B cell (primary cell): ENCODE measurements at regions not wholly inside any gene's neighbourhood (a gene's known extent, or its start where the extent isn't known, plus 50 kb on each side); places are given as distances from the start of the nearest gene placed in this dataset.

Source experiments
- ATAC-seq: fragments of 200-7000 bp; cut with Tn5 transposase; one replicate; pipeline ENCODE4 v1.10.0; 2021; ENCODE audit warnings: low read depth, mild to moderate bottlenecking, moderate number of reproducible peaks, moderate library complexity
- CTCF ChIA-PET: fragments of 350-600 bp; sonication (Branson Sonifier 250); formaldehyde crosslinking; loops from one replicate; lab custom pipeline; 2021; ENCODE audit warnings: antibody characterized with exemption, inconsistent platforms; lab: Charles Lee
- POLR2A ChIA-PET: fragments of 350-600 bp; sonication (Branson Sonifier 250); formaldehyde crosslinking; loops from one replicate; lab custom pipeline; 2021; ENCODE audit warnings: antibody characterized with exemption; lab: Charles Lee
- DNase-seq: peaks from one replicate; pipeline ENCODE4 v3.0.0; 2013
- H2AFZ ChIP-seq: 2 replicates; pipeline ENCODE4 v1.6.1; 2012; ENCODE audit warnings: mild to moderate bottlenecking, low read depth, low read length; ENCODE audit not compliant: insufficient read depth, poor library complexity, severe bottlenecking
- H3K27ac ChIP-seq, 2 donors: 1 replicate in 1 of 2; 2 replicates in 1 of 2; pipeline ENCODE4 v1.5.1; 2012 to 2013; ENCODE audit warnings: low read length in 2 of 2, mild to moderate bottlenecking in 2 of 2, moderate library complexity in 1 of 2
- H3K27me3 ChIP-seq, 4 experiments: fragments of 200-600 bp in 1 of 4; sonication (generic) in 1 of 4; replicated peaks in 1 of 4; 1 replicate in 2 of 4; 2 replicates in 2 of 4; pipeline versions ENCODE4 v1.6.1 to v1.7.0; 2013 to 2016; ENCODE audit warnings: low read length in 3 of 4, mild to moderate bottlenecking in 2 of 4, mixed read lengths in 1 of 4, moderate library complexity in 1 of 4; ENCODE audit not compliant: insufficient read depth in 4 of 4, control insufficient read depth in 3 of 4; ENCODE audit errors: control extremely low read depth in 1 of 4
- H3K36me3 ChIP-seq, 2 experiments: replicated peaks in 1 of 2; 1 replicate in 1 of 2; 2 replicates in 1 of 2; pipeline versions ENCODE4 v1.6.1 to v1.7.1; 2013; ENCODE audit warnings: low read length in 1 of 2; ENCODE audit not compliant: insufficient read depth in 2 of 2, control insufficient read depth in 1 of 2; ENCODE audit errors: control extremely low read depth in 1 of 2, extremely low read depth in 1 of 2
- H3K4me1 ChIP-seq, 2 donors: fragments of 200-600 bp in 1 of 2; sonication (generic) in 1 of 2; 1 replicate in 1 of 2; 2 replicates in 1 of 2; pipeline versions ENCODE4 v1.5.1 to v1.6.1; 2013 to 2017; ENCODE audit warnings: low read length in 2 of 2; ENCODE audit not compliant: control insufficient read depth in 2 of 2, insufficient read depth in 2 of 2
- H3K4me2 ChIP-seq: replicated peaks from 2 replicates; pipeline ENCODE3; 2012; ENCODE audit warnings: mild to moderate bottlenecking, low read depth, low read length; ENCODE audit not compliant: poor library complexity, severe bottlenecking
- H3K4me3 ChIP-seq, 5 experiments: fragments of 200-600 bp in 1 of 5; sonication (generic) in 1 of 5; 1 replicate in 3 of 5; 2 replicates in 2 of 5; pipeline versions ENCODE4 v1.5.1 to v1.7.0; 2011 to 2016; ENCODE audit warnings: low read length in 4 of 5, mild to moderate bottlenecking in 4 of 5, low read depth in 2 of 5, control low read depth in 1 of 5, moderate library complexity in 1 of 5; ENCODE audit not compliant: insufficient read depth in 1 of 5; ENCODE audit errors: control extremely low read depth in 1 of 5, extremely low read depth in 1 of 5
- H3K79me2 ChIP-seq: fragments of 200-600 bp; sonication (generic); one replicate; pipeline ENCODE4 v1.6.0; 2016; ENCODE audit warnings: low read length; ENCODE audit not compliant: control insufficient read depth, insufficient read depth
- H3K9ac ChIP-seq: fragments of 200-600 bp; sonication (generic); 2 replicates; pipeline ENCODE4 v1.6.1; 2017; ENCODE audit warnings: mild to moderate bottlenecking, low read length, moderate library complexity
- H3K9me3 ChIP-seq, 3 donors: one replicate each; pipeline versions ENCODE4 v1.6.1 to v1.7.1; 2013; ENCODE audit warnings: low read length in 2 of 3; ENCODE audit not compliant: control insufficient read depth in 2 of 3, insufficient read depth in 1 of 3; ENCODE audit errors: control extremely low read depth in 1 of 3
- H4K20me1 ChIP-seq: 2 replicates; pipeline ENCODE4 v1.6.0; 2012; ENCODE audit warnings: mild to moderate bottlenecking, low read length; ENCODE audit not compliant: insufficient read depth, control insufficient read depth, poor library complexity, severe bottlenecking
- H3K27ac Mint-ChIP-seq: one replicate; pipeline ENCODE4 v1.8.0; 2021; ENCODE audit warnings: mixed read lengths
- H3K27me3 Mint-ChIP-seq: one replicate; pipeline ENCODE4 v1.8.0; 2021; ENCODE audit warnings: mixed read lengths
- H3K4me1 Mint-ChIP-seq: one replicate; pipeline ENCODE4 v1.8.0; 2021; ENCODE audit warnings: mixed read lengths
- H3K4me3 Mint-ChIP-seq: one replicate; pipeline ENCODE4 v1.8.0; 2021; ENCODE audit warnings: mixed read lengths
- H3K9me3 Mint-ChIP-seq: one replicate; pipeline ENCODE4 v1.8.0; 2022; ENCODE audit warnings: mixed read lengths; ENCODE audit not compliant: insufficient read depth
- EZH2 ChIP-seq: IDR thresholded peaks from 2 replicates; pipeline ENCODE4 v1.6.1; 2012; ENCODE audit warnings: borderline replicate concordance, low read depth, mild to moderate bottlenecking, moderate library complexity, low read length; ENCODE audit not compliant: insufficient read depth, poor library complexity, severe bottlenecking
- WGBS: methylation state at CpG from one replicate; pipeline ENCODE4 v1.1.5; 2013; ENCODE audit warnings: missing lambda C conversion rate; ENCODE audit not compliant: insufficient coverage; 5-methylcytosine and 5-hydroxymethylcytosine counted together
- intact Hi-C: fragments of 100-400 bp; cut with micrococcal nuclease; formaldehyde crosslinking; loops from one replicate; pipeline ENCODE4 v1.10.0; 2022
- TF ChIP-seq, protein P1 (sequence below): fragments of 200-600 bp; IDR thresholded peaks from one replicate; pipeline ENCODE4 v1.8.0; 2022; ENCODE audit warnings: antibody characterized with exemption, mild to moderate bottlenecking

DNA sequence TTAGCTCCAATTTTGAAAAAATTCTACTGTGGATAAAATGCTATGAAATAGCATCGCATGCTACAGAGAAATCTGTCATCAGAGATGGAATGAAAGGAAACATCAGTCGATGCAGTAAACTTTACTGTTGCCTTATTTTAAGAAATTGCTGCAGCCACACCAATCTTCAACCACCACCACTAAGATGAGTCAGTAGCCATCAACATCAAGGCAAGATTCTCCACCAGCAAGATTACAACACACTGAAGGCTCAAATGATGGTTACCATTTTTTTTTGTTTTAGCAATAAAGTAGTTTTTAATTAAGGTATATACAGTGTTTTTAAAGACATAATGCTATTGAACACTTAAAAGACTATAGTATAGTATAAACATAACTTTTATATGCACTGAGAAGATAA is 95.6 kb upstream of the JUN start:
- no peak overlapping the region for H3K27ac ChIP-seq
- TF ChIP-seq, protein P1, sequence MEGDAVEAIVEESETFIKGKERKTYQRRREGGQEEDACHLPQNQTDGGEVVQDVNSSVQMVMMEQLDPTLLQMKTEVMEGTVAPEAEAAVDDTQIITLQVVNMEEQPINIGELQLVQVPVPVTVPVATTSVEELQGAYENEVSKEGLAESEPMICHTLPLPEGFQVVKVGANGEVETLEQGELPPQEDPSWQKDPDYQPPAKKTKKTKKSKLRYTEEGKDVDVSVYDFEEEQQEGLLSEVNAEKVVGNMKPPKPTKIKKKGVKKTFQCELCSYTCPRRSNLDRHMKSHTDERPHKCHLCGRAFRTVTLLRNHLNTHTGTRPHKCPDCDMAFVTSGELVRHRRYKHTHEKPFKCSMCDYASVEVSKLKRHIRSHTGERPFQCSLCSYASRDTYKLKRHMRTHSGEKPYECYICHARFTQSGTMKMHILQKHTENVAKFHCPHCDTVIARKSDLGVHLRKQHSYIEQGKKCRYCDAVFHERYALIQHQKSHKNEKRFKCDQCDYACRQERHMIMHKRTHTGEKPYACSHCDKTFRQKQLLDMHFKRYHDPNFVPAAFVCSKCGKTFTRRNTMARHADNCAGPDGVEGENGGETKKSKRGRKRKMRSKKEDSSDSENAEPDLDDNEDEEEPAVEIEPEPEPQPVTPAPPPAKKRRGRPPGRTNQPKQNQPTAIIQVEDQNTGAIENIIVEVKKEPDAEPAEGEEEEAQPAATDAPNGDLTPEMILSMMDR, result no peak
- TF ChIP-seq EZH2, result no peak
- no peaks in the 10 kb centered on the region for H3K36me3 ChIP-seq
- no peak overlapping the region for H3K27ac Mint-ChIP-seq
- H3K27me3 ChIP-seq, result no peaks in the 10 kb centered on the region
- no peak for DNase-seq
- no peak overlapping the region for H2AFZ ChIP-seq
- no peaks in the 10 kb centered on the region for H3K9me3 ChIP-seq
- peaks cover 14% of the 10 kb centered on the region for H3K4me1 Mint-ChIP-seq
- ChIA-PET CTCF (no interaction called here), POLR2A (no interaction called here)
- H4K20me1 ChIP-seq, result no peaks in the 10 kb centered on the region
- H3K27me3 Mint-ChIP-seq, result no peaks in the 10 kb centered on the region
- H3K9ac ChIP-seq, result no peak overlapping the region
- H3K4me3 ChIP-seq, result no peak overlapping the region
- no peak for ATAC-seq
- no CpG with 5 or more reads among the region's 2 CpGs for WGBS
- no peaks in the 10 kb centered on the region for H3K79me2 ChIP-seq
- H3K4me1 ChIP-seq, result peaks cover 15 to 16% of the 10 kb centered on the region in 2 donors
- H3K4me3 Mint-ChIP-seq, result no peak overlapping the region
- no peak overlapping the region for H3K4me2 ChIP-seq
- H3K9me3 Mint-ChIP-seq, result no peaks in the 10 kb centered on the region
- intact Hi-C loops, result no loop called here

DNA sequence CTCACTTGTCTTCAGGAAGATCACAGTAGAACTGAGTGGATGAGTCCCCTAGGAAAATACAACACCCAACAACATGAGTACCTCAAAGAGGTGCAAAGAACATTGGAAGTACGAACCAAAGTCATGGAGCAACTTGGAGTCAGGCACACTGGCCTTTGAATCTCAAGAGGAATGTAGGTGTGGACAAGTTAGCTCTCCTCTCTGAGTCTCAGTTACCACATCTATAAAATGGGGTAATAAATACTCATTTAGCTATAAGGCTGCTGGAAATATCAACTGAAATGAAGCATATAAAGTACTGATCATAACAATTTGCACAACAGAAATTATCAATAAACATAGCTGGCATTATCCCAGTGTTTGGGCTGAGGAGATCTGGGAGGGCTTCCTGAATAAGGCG is 96.7 kb upstream of the JUN start:
- Histone ChIP-seq H2AFZ (no peak overlapping the region), H3K27me3 (no peaks in the 10 kb centered on the region), H4K20me1 (no peaks in the 10 kb centered on the region), H3K9me3 (no peaks in the 10 kb centered on the region), H3K9ac (no peak overlapping the region), H3K36me3 (no peaks in the 10 kb centered on the region), H3K4me2 (no peak overlapping the region), H3K4me3 (no peak overlapping the region), H3K27ac (no peak overlapping the region), H3K4me1 (peaks cover 22 to 26% of the 10 kb centered on the region in 2 donors), H3K79me2 (no peaks in the 10 kb centered on the region)
- H3K27me3 Mint-ChIP-seq, result no peaks in the 10 kb centered on the region
- ChIA-PET CTCF (no interaction called here), POLR2A (no interaction called here)
- 100% methylated on average over 1 of the region's 2 CpGs for WGBS
- no peak for TF ChIP-seq EZH2
- H3K4me1 Mint-ChIP-seq, result peaks cover 20% of the 10 kb centered on the region
- DNase-seq (no peak), ATAC-seq (no peak)
- no peak overlapping the region for H3K27ac Mint-ChIP-seq
- no peaks in the 10 kb centered on the region for H3K9me3 Mint-ChIP-seq
- intact Hi-C loops, result no loop called here
- H3K4me3 Mint-ChIP-seq, result no peak overlapping the region
